Tibial nerve (tissue), 4 donors: ENCODE measurements at regions not wholly inside any gene's neighbourhood (a gene's known extent, or its start where the extent isn't known, plus 50 kb on each side); places are given as distances from the start of the nearest gene placed in this dataset.

Experiments
- CTCF ChIP-seq, 5 experiments: fragments of 200-600 bp in 3 of 5; fragments of 450-650 bp in 2 of 5; sonication (generic) in 3 of 5; IDR thresholded peaks; one replicate each; pipeline ENCODE4 v1.5.1; 2016 to 2019; ENCODE audit warnings: antibody characterized with exemption in 5 of 5, mild to moderate bottlenecking in 3 of 5, moderate library complexity in 2 of 5
- EP300 ChIP-seq, 2 donors: sonication (generic); formaldehyde crosslinking; IDR thresholded peaks; one replicate each; pipeline ENCODE4 v1.6.1; 2017; ENCODE audit warnings: antibody characterized with exemption in 2 of 2, mild to moderate bottlenecking in 1 of 2
- POLR2A ChIP-seq, 2 donors: fragments of 450-650 bp; IDR thresholded peaks; one replicate each; pipeline ENCODE4 v1.6.1; 2017; ENCODE audit warnings: antibody characterized with exemption in 2 of 2, mild to moderate bottlenecking in 2 of 2, moderate library complexity in 2 of 2

DNA sequence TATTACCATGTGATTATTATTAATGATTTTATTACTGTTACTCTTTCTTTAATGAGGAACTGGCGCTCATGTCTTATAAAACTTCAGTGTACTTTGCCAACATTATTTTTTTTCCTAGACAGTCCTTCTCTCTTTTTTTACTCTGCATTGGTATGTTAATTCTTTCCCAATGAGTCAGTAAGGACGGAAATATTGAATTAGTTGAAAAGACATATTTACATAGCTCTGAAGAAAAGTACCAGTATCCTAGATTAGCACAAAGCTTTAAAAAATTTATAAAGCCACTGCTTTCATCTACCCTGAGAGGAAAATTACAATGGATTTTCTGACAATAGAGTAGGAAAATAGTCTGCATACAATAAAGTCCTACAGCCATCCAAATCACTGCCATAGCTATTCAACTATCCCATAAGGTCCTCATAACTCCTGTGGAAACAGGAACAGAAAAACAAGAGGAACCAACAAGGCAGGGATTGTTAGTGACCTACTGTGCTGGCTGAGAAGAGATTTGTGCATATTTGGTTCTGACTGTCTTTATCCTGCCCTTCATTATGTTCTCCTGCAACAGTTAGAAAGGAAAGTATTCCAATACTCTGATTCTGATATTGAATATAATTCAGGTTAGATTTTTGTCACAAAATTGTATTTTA, 314.4 kb downstream of the AASDHPPT start:
- TF ChIP-seq EP300 (IDR thresholded peaks at IDR 0.05) (no peak), CTCF (IDR thresholded peaks at IDR 0.05) (no peak), POLR2A (IDR thresholded peaks at IDR 0.05) (no peak)
